ENCODE measurements at regions not wholly inside any gene's neighbourhood (a gene's known extent, or its start where the extent isn't known, plus 50 kb on each side); places are given as distances from the start of the nearest gene placed in this dataset.
A peak's percentile ranks its signal among the peaks of the same experiment; 100 is the strongest.

GRCh38 chr14:105863296-105864108 lies 337.1 kb downstream of the TMEM121 start:
- H3K27ac ChIP-seq, result peak overlapping the region in 1 of 5 donors; percentile 14
- H3K4me3 ChIP-seq, result peak overlapping the region in 1 of 4 donors; percentile 22
- DNase-seq, result peak in 1 of 2 donors; percentile 21
- WGBS, 5 donors, result 78 to 88% (median 84%) methylated on average over 17 to 25 of the region's 25 CpGs
- peaks cover 0 to 4% (median 0%) of the 10 kb centered on the region in 4 donors for H3K9me3 ChIP-seq
- no peaks in the 10 kb centered on the region for H3K4me1 ChIP-seq
- intact Hi-C loops (cut with DNase I; ENCODE audit: low total_unique reads), result no loop called here
- TF ChIP-seq, protein P1, sequence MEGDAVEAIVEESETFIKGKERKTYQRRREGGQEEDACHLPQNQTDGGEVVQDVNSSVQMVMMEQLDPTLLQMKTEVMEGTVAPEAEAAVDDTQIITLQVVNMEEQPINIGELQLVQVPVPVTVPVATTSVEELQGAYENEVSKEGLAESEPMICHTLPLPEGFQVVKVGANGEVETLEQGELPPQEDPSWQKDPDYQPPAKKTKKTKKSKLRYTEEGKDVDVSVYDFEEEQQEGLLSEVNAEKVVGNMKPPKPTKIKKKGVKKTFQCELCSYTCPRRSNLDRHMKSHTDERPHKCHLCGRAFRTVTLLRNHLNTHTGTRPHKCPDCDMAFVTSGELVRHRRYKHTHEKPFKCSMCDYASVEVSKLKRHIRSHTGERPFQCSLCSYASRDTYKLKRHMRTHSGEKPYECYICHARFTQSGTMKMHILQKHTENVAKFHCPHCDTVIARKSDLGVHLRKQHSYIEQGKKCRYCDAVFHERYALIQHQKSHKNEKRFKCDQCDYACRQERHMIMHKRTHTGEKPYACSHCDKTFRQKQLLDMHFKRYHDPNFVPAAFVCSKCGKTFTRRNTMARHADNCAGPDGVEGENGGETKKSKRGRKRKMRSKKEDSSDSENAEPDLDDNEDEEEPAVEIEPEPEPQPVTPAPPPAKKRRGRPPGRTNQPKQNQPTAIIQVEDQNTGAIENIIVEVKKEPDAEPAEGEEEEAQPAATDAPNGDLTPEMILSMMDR (IDR thresholded peaks at IDR 0.05), result no peak
- TF ChIP-seq POLR2AphosphoS5 (IDR thresholded peaks at IDR 0.05), result no peak
- TF ChIP-seq EP300 (IDR thresholded peaks at IDR 0.05), result no peak
- no peak for TF ChIP-seq POLR2A (IDR thresholded peaks at IDR 0.05)
- peaks cover 0 to 27% (median 0%) of the 10 kb centered on the region in 3 donors for H3K27me3 ChIP-seq
- H3K36me3 ChIP-seq, result no peaks in the 10 kb centered on the region

- intact Hi-C loops (cut with DNase I; ENCODE audit: low total_unique reads), result no loop called here
- DNase-seq, result no peak
- H3K27me3 ChIP-seq, result peaks cover 0 to 27% (median 0%) of the 10 kb centered on the region in 3 donors
- H3K9me3 ChIP-seq, result peaks cover 0 to 5% (median 0%) of the 10 kb centered on the region in 4 donors
- WGBS, 5 donors, result 80 to 91% (median 83%) methylated on average over 4 to 13 of the region's 13 CpGs
- H3K4me3 ChIP-seq, result no peak overlapping the region
- H3K27ac ChIP-seq, result no peak overlapping the region
- no peaks in the 10 kb centered on the region for H3K36me3 ChIP-seq
- H3K4me1 ChIP-seq, result no peaks in the 10 kb centered on the region
- TF ChIP-seq EP300 (IDR thresholded peaks at IDR 0.05), result no peak
- no peak for TF ChIP-seq POLR2AphosphoS5 (IDR thresholded peaks at IDR 0.05)
- no peak for TF ChIP-seq POLR2A (IDR thresholded peaks at IDR 0.05)
- TF ChIP-seq, protein P1 (IDR thresholded peaks at IDR 0.05), result no peak
Observed at GRCh38 chr14:105864116-105864515, 337.7 kb downstream of the TMEM121 start.

DNA sequence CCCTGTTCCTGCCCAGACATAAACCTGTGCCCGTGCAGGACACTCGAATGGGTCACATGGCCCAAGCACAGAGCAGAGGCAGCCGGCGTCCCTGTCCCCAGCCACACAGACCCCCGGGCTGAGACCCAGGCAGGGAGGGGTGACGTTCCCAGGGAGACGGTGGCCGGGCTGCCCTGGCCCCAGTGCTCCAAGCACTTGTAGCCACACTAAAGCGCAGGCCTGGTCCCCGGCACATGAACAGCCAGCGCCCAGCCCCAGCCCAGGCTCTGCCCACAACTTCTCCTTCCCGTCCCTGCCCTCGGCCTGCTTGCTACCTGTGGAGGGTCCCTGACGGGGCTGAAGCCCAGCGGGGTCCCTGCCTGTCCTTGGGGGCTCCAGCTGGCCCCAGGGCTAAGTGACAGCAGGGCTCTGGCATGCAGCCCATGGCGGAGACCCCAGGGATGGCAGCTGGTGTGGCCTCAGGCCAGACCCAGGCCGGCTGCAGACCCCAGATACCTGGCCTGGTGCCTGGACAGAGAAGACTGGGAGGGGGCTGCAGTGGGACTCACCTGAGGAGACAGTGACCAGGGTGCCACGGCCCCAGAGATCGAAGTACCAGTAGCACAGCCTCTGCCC lies 338.4 kb downstream of the TMEM121 start:
- intact Hi-C loops (cut with DNase I; ENCODE audit: low total_unique reads), result no loop called here
- H3K27ac ChIP-seq, result no peak overlapping the region
- H3K4me1 ChIP-seq, result no peaks in the 10 kb centered on the region
- WGBS, 5 donors, result 71 to 88% (median 75%) methylated on average over 2 to 19 of the region's 19 CpGs
- H3K36me3 ChIP-seq, result no peaks in the 10 kb centered on the region
- TF ChIP-seq, protein P1 (IDR thresholded peaks at IDR 0.05), result no peak
- TF ChIP-seq EP300 (IDR thresholded peaks at IDR 0.05), result no peak
- no peak overlapping the region for H3K4me3 ChIP-seq
- peaks cover 0 to 27% (median 0%) of the 10 kb centered on the region in 3 donors for H3K27me3 ChIP-seq
- peak in 1 of 2 donors; percentile 23 for DNase-seq
- H3K9me3 ChIP-seq, result peaks cover 0 to 5% (median 0%) of the 10 kb centered on the region in 4 donors

DNA sequence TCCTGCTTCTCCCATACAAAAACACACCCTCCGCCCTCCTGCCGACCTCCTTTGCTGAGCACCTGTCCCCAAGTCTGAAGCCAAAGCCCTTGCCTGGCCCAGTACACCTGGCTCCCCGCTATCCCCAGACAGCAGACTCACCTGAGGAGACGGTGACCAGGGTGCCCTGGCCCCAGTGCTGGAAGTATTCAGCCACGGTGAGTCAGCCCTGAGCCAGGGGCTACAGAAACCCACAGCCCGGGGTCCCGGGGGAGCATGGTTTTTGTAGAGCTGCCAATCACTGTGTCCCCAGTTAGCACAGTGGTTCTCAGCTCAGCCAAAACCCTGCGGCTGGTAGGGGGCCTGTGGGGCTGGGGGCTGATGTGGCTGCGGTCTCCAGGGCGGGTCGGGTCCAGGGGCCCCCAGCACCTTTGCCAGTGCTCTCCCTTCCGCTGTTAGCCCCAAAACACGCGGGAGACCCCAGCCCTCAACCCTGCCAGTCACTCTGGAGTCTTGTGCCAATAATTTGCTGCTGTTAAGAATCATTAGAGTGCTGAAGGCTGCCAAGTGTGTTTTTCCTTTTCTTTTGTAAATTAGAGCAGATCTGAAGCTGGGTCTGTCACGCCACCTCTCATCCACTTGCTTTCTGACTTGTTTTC lies 339.0 kb downstream of the TMEM121 start:
- Histone ChIP-seq H3K27ac (no peak overlapping the region), H3K4me1 (no peaks in the 10 kb centered on the region), H3K9me3 (peaks cover 0 to 5% (median 0%) of the 10 kb centered on the region in 4 donors), H3K27me3 (peaks cover 0 to 27% (median 0%) of the 10 kb centered on the region in 3 donors), H3K36me3 (no peaks in the 10 kb centered on the region), H3K4me3 (no peak overlapping the region)
- 62 to 79% (median 70%) methylated on average over 13 to 15 of the region's 15 CpGs for WGBS, 5 donors
- TF ChIP-seq, protein P1 (IDR thresholded peaks at IDR 0.05), result no peak
- no peak for TF ChIP-seq EP300 (IDR thresholded peaks at IDR 0.05)
- no peak for TF ChIP-seq POLR2AphosphoS5 (IDR thresholded peaks at IDR 0.05)
- no peak for TF ChIP-seq POLR2A (IDR thresholded peaks at IDR 0.05)
- peak in 1 of 2 donors; percentile 20 for DNase-seq
- intact Hi-C loops (cut with DNase I; ENCODE audit: low total_unique reads), result no loop called here

Measured in stomach (tissue), 8 donors.